ENCODE measurements at regions not wholly inside any gene's neighbourhood (a gene's known extent, or its start where the extent isn't known, plus 50 kb on each side); places are given as distances from the start of the nearest gene placed in this dataset.

DNA sequence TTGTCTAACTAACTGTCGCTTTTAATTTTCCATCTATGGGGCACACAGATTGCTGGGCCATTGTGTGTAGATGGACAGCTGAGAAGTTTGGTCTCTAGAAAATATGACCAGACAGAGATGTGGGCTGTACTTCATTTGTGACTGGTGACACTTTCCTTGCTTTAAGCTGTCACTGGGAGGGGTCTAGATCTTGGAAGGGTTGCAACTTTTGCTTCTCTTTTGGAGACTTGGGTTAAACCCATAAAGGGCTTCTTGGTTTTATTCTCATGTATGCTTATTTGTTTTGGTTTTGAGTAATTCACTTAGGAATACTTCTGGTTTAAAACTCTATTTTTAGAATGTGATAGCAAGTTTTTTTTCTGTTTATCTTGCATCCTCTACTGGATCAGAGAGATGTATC lies 80.2 kb downstream of the ETS2 start:
- no peak for DNase-seq (ENCODE audit: low spot score)

- no peak for DNase-seq (ENCODE audit: low spot score)
Observed at GRCh38 chr21:38884440-38884839, 78.7 kb downstream of the ETS2 start.

DNA sequence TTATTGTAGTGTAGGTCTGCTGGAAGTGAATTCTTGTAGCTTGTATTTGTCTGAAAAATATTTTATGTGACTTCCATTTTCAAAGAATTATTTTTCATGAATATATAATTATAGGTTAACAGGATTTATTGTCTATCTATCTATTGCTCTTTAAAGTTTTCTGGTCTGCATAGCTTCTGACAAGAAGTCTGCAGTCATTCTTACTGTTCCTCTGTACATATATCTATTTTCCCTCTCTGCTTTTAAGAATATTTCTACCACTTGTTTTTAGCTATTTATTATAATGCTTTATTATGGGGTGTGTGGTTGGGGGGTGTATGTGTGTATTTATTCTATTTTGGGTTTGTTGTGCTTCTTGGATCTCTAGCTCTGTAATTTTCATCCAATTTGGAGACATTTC lies 77.4 kb downstream of the ETS2 start:
- no peak for DNase-seq (ENCODE audit: low spot score)

- DNase-seq (ENCODE audit: low spot score) = no peak
Observed at GRCh38 chr21:38881131-38881530, 75.4 kb downstream of the ETS2 start.

DNA sequence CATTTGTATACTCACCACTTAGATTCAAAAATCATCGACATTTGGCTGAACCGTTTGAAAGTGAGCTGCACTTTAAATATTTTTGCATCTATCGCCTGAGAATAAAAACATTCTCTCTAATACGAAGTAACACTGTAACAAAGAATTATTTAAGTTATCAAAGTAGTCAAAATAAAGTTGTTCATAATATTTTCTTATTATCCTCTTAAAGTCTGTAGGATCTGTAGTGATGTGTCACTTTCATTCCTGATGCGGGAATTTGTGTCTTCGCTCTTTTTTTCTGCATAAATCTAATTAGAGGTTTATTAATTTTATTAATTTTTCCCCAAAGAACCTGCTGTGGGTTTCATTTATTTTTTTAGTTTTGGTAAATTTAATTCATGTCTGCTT lies 74.8 kb downstream of the ETS2 start:
- DNase-seq (ENCODE audit: low spot score) = no peak

GRCh38 chr21:38879912-38880576 lies 74.3 kb downstream of the ETS2 start:
- no peak for DNase-seq (ENCODE audit: low spot score)

DNA sequence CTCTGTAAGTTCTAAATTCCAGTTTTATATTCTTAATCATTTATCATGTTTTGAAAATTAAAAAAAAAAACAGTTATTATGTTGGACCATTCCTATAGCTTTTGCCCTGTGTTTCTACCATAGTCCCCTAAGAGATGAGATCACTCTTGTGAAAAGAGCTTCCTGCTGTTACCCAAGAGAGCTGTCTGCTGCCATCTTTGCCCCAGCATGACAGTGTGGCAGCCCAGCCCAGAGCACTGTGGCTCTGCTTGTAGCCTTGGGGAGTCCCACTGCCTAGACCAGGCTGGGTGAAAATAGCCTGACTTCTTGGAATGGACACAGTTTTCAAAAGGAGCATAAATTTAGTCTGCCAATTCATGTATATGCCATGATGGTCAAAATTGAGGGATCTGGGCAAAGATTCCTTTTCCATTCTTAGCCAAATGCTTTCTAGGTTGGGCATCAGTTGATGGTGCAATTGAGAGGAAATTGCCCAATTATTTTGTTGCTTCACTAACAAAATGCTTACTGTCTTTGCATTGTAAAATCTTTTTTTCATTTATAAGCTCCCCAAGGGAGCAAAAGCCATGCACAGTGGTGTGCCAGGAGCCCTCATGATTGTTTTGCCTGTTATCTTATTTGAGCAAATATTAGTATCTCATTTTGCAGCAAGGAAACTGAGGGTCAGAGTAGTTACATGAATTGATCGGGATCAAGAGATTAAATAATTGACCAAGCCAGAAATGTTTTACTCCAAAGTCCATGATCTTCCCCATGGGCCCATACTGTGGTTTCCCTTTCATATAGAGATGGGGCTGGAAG lies 72.8 kb downstream of the ETS2 start:
- DNase-seq (ENCODE audit: low spot score) = no peak

DNA sequence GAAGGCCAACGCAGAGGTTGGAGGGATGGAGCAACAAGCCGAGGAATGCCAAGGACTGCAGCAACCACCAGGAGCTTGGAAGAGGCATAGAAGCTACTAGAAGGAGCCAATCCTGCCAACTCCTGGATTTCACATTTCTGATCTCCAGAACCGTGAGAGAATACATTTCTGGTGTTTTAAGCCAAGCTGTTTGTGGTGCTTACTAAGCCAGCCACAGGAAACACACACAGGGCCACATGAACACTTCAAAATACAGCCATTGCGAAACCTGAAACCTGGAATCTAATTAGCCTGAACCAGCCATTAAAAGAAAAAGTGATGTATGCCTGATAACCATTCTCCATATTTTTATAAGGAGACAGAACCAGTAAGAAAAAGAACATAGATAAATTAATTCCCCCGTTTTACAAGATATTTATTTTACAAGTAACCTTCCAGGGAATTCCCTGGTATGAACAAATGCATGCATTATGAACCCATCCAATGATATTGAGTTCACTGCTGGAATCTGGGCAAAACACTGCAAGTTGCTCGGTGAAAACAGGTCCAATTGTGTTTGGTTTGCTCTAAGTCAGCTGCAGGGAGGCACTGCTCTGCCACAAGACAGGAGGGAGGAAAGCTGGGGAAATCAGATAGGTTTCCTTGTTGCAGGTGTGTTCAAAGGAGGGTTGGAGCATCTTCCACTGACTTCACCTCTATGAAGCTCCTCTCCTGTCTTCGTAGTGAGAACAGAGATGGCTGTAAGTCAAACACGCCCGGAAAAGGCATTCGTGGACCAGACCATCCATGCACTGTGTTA lies 70.2 kb downstream of the ETS2 start:
- no peak for DNase-seq (ENCODE audit: low spot score)
